Left lung (tissue), 4 donors: ENCODE measurements at regions not wholly inside any gene's neighbourhood (a gene's known extent, or its start where the extent isn't known, plus 50 kb on each side); places are given as distances from the start of the nearest gene placed in this dataset.

ENCODE experiments used
- ATAC-seq: fragments of 200-7000 bp; cut with Tn5 transposase; one replicate; pipeline ENCODE4 v1.9.1; 2020; ENCODE audit warnings: moderate library complexity
- DNase-seq, 4 donors: peaks; one replicate each; pipeline ENCODE4 v3.0.0-alpha.2; 2013 to 2020
- H3K27ac ChIP-seq, 2 donors: fragments of 200-600 bp; sonication (generic) in 1 of 2; one replicate each; pipeline versions ENCODE4 v1.5.0 to v1.8.0; 2020 to 2021
- H3K27me3 ChIP-seq, 2 donors: fragments of 200-600 bp; sonication (generic) in 1 of 2; one replicate each; pipeline versions ENCODE4 v1.5.0 to v1.8.0; 2020 to 2021
- H3K36me3 ChIP-seq, 2 donors: fragments of 200-600 bp; sonication (generic) in 1 of 2; one replicate each; pipeline versions ENCODE4 v1.5.0 to v1.8.0; 2020 to 2021
- H3K4me1 ChIP-seq, 2 donors: fragments of 200-600 bp; one replicate each; pipeline ENCODE4 v1.8.0; 2021
- H3K4me3 ChIP-seq, 2 donors: fragments of 200-600 bp; sonication (generic) in 1 of 2; one replicate each; pipeline versions ENCODE4 v1.5.0 to v1.8.0; 2020 to 2021; ENCODE audit warnings: mild to moderate bottlenecking in 1 of 2
- H3K9me3 ChIP-seq, 2 donors: fragments of 200-600 bp; sonication (generic) in 1 of 2; one replicate each; pipeline versions ENCODE4 v1.5.0 to v1.8.0; 2020 to 2021
- intact Hi-C, 2 donors: fragments of 100-400 bp; cut with DNase I; formaldehyde crosslinking; loops; one replicate each; pipeline versions ENCODE4 v1.11.2 to v1.14.2; 2022
- TF ChIP-seq, protein P1 (sequence below), 2 donors: fragments of 200-600 bp; sonication (generic) in 1 of 2; IDR thresholded peaks; one replicate each; pipeline versions ENCODE4 v1.5.0 to v1.8.0; 2021; ENCODE audit warnings: antibody characterized with exemption in 2 of 2
- donor health status: DM: no; HTN: yes; CAD: no.
- donor health status: DM: no; HTN: no; CAD: no.

DNA sequence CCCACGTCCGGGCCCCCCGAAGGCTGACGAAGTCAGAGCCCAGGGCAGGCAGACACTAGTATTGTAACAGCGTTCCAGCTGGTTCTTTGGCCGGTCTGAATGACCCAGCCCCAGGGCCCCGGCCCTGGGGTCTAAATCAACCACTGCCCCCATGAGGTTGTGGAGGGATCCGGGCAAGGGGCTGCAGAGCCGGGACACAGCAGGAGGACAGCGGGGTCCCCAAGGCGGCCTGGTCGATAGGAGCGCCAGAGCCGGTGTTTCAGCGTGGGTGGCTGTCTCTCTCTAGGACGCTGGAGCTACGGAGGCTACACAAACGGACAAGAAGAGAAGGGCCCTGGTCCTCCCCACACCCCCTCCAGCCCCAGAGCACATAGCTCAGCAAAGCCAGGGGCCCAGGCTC lies 101.8 kb downstream of the RBFOX3 start:
- no peaks in the 10 kb centered on the region for H3K4me1 ChIP-seq
- intact Hi-C loops, result no loop called here
- H3K9me3 ChIP-seq, result peaks cover 0 to 11% of the 10 kb centered on the region in 2 donors
- no peaks in the 10 kb centered on the region for H3K36me3 ChIP-seq
- no peak overlapping the region for H3K4me3 ChIP-seq
- TF ChIP-seq, protein P1, sequence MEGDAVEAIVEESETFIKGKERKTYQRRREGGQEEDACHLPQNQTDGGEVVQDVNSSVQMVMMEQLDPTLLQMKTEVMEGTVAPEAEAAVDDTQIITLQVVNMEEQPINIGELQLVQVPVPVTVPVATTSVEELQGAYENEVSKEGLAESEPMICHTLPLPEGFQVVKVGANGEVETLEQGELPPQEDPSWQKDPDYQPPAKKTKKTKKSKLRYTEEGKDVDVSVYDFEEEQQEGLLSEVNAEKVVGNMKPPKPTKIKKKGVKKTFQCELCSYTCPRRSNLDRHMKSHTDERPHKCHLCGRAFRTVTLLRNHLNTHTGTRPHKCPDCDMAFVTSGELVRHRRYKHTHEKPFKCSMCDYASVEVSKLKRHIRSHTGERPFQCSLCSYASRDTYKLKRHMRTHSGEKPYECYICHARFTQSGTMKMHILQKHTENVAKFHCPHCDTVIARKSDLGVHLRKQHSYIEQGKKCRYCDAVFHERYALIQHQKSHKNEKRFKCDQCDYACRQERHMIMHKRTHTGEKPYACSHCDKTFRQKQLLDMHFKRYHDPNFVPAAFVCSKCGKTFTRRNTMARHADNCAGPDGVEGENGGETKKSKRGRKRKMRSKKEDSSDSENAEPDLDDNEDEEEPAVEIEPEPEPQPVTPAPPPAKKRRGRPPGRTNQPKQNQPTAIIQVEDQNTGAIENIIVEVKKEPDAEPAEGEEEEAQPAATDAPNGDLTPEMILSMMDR (IDR thresholded peaks at IDR 0.05), result no peak
- no peak overlapping the region for H3K27ac ChIP-seq
- DNase-seq (no peak), ATAC-seq (no peak)
- peaks cover 0 to 53% of the 10 kb centered on the region in 2 donors for H3K27me3 ChIP-seq

DNA sequence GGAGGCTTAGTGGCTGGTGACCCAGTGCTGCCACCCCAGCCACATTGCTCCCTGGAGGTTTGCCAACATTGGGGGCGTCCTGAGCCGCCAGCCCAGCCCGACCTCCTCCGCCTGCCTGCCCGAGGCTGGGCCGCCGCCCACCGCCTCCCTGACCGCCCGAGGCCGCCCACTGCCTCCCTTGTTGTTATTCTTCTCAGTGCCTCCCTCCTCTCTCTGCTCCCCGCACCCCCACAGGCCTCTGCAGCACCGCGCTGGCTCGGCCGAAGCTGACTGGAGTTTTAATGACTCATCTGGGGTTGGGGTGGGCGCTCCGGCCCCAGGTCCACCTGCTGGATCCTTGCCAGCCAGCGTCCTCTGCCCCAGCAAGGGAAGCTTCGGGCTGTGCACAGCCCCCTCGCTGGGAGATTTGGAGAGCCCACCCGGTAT lies 102.5 kb downstream of the RBFOX3 start:
- no peak overlapping the region for H3K4me3 ChIP-seq
- peaks cover 0 to 6% of the 10 kb centered on the region in 2 donors for H3K9me3 ChIP-seq
- no peaks in the 10 kb centered on the region for H3K4me1 ChIP-seq
- TF ChIP-seq, protein P1 (IDR thresholded peaks at IDR 0.05), result no peak
- intact Hi-C loops, result no loop called here
- no peak overlapping the region for H3K27ac ChIP-seq
- H3K36me3 ChIP-seq, result no peaks in the 10 kb centered on the region
- peaks cover 0 to 60% of the 10 kb centered on the region in 2 donors for H3K27me3 ChIP-seq
- DNase-seq (no peak), ATAC-seq (no peak)

DNA sequence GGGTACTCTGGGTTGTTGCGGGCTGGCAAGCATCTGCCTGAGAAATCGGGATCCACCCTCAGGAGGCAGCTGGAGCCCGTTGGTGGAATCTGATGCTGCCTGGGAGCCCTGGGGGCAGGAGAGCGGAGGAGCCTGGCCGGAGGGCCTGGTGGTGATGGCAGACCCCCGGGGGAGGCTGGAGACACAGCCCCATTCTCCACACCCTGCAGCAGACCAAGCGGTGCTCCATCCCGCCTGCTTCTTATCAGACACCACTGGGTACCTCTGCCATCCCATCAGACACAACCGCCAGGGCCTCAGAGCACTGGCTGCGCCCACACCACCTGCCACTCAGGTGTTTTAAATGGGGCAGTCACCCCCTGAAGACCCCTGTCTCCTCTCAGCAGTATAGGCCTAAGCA lies 103.9 kb downstream of the RBFOX3 start:
- TF ChIP-seq, protein P1 (IDR thresholded peaks at IDR 0.05), result no peak
- DNase-seq (no peak), ATAC-seq (no peak)
- intact Hi-C loops, result no loop called here
- H3K27ac ChIP-seq, result no peak overlapping the region
- no peak overlapping the region for H3K4me3 ChIP-seq
- H3K36me3 ChIP-seq, result no peaks in the 10 kb centered on the region
- H3K27me3 ChIP-seq, result peaks cover 0 to 70% of the 10 kb centered on the region in 2 donors
- H3K9me3 ChIP-seq, result no peaks in the 10 kb centered on the region
- no peaks in the 10 kb centered on the region for H3K4me1 ChIP-seq

DNA sequence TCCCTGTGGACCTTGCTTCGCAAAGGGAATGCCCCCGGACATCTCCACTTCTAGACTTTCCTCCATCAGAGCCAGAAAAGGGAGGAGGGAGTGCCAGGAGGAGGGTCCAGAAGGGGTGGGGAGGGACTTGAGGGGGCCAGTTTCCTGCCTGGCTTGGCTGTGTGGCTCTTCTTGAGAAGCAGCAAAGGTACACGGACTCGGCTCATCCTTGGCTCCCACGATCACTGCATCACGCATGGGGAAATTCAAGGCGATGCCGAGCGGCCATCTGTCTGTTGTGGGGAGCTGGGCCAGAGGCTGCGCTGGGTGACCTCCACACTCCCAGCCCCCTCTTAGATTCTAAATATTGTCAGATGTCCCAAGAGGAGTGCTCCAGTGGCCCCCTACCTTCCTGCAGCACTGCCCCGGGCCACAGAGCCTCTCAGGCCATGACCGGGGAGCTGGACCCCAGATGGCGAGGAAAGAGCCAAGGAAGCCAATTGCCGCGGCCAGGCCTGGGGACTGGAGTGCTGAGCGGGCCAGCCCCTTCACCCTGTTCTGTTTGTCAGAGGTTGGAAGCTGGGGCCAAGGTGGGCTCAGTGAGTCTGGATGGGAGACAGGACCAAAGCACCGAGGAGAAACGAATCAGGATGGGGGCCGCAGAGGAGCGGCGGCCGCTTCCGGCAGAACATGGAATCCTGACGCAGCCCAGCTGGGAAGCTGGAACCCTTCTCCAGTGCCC lies 104.5 kb downstream of the RBFOX3 start:
- TF ChIP-seq, protein P1 (IDR thresholded peaks at IDR 0.05), result no peak
- ATAC-seq, result no peak

DNA sequence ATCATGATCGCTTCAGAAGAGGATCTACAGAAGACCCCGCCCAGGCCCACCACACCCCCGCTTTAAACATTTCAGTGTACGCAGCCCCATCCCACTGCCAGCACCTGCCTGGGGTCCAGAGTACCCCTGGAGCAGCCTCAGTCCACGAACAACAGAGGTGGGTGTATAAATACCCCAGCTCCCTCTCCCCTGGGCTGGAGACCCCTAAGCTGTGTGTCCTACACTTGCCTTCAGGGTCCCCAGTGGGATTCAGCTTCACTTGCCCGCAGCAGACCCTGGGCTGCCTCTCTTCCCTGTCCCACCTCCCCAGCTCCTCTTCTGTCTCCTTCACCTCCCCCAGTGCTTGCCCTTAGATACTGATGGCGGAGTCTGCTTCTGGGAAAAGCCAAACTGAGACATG lies 105.7 kb downstream of the RBFOX3 start:
- no peaks in the 10 kb centered on the region for H3K9me3 ChIP-seq
- intact Hi-C loops, result no loop called here
- DNase-seq (no peak), ATAC-seq (no peak)
- TF ChIP-seq, protein P1 (IDR thresholded peaks at IDR 0.05), result no peak
- H3K4me1 ChIP-seq, result no peaks in the 10 kb centered on the region
- no peaks in the 10 kb centered on the region for H3K36me3 ChIP-seq
- no peak overlapping the region for H3K4me3 ChIP-seq
- no peak overlapping the region for H3K27ac ChIP-seq
- H3K27me3 ChIP-seq, result peaks cover 0 to 84% of the 10 kb centered on the region in 2 donors

More for the DNA sequence above, 104.5 kb downstream of the RBFOX3 start:
- no peak overlapping the region for H3K27ac ChIP-seq
- no peaks in the 10 kb centered on the region for H3K36me3 ChIP-seq
- no peak for DNase-seq
- peaks cover 0 to 77% of the 10 kb centered on the region in 2 donors for H3K27me3 ChIP-seq
- no peak overlapping the region for H3K4me3 ChIP-seq
- intact Hi-C loops, result no loop called here
- no peaks in the 10 kb centered on the region for H3K9me3 ChIP-seq
- H3K4me1 ChIP-seq, result no peaks in the 10 kb centered on the region
